Prostate gland (tissue), 2 donors: ENCODE measurements at regions not wholly inside any gene's neighbourhood (a gene's known extent, or its start where the extent isn't known, plus 50 kb on each side); places are given as distances from the start of the nearest gene placed in this dataset.

ENCODE experiments used
- DNase-seq: peaks from one replicate; pipeline ENCODE4 v3.0.0-alpha.2; 2019; ENCODE audit warnings: low spot score
- H3K27ac ChIP-seq, 2 donors: fragments of 200-600 bp; sonication (generic); 2 replicates each; pipeline ENCODE4 v1.5.1; 2017 to 2019
- H3K27me3 ChIP-seq: fragments of 200-600 bp; sonication (generic); replicated peaks from 2 replicates; pipeline ENCODE4 v1.5.1; 2019; ENCODE audit not compliant: insufficient read depth
- H3K36me3 ChIP-seq, 2 donors: fragments of 200-600 bp; sonication (generic); 1 replicate in 1 of 2; 2 replicates in 1 of 2; pipeline versions ENCODE4 v1.5.1 to v1.8.1; 2017 to 2019
- H3K4me1 ChIP-seq: fragments of 200-600 bp; sonication (generic); replicated peaks from 2 replicates; pipeline ENCODE4 v1.5.1; 2019
- H3K4me3 ChIP-seq, 2 donors: fragments of 200-600 bp; sonication (generic); 2 replicates each; pipeline ENCODE4 v1.5.1; 2017 to 2019
- H3K9me3 ChIP-seq: fragments of 200-600 bp; sonication (generic); 2 replicates; pipeline ENCODE4 v1.5.1; 2017
- CTCF ChIP-seq, 4 experiments: fragments of 200-600 bp in 2 of 4; fragments of 450-650 bp in 2 of 4; sonication (generic) in 2 of 4; IDR thresholded peaks; 1 replicate in 3 of 4; 2 replicates in 1 of 4; pipeline ENCODE4 v1.5.1; 2016 to 2019; ENCODE audit warnings: antibody characterized with exemption in 4 of 4, mild to moderate bottlenecking in 2 of 4, moderate library complexity in 2 of 4
- POLR2A ChIP-seq: fragments of 450-650 bp; IDR thresholded peaks from one replicate; pipeline ENCODE4 v1.6.1; 2016; ENCODE audit warnings: antibody characterized with exemption, mild to moderate bottlenecking
- POLR2AphosphoS5 ChIP-seq: sonication (generic); formaldehyde crosslinking; IDR thresholded peaks from one replicate; pipeline ENCODE4 v1.6.1; 2017; ENCODE audit warnings: antibody characterized with exemption
- WGBS: methylation state at CpG from one replicate; pipeline ENCODE4 v1.1.5; 2018; 5-methylcytosine and 5-hydroxymethylcytosine counted together
- intact Hi-C: fragments of 100-400 bp; cut with DNase I; formaldehyde crosslinking; loops from one replicate; pipeline ENCODE4 v1.14.2; 2022

GRCh38 chr7:25347360-25348066 lies 119.2 kb upstream of the NPVF start:
- Histone ChIP-seq H3K9me3 (no peaks in the 10 kb centered on the region), H3K27ac (no peak overlapping the region), H3K4me1 (no peaks in the 10 kb centered on the region), H3K36me3 (no peaks in the 10 kb centered on the region), H3K27me3 (no peaks in the 10 kb centered on the region), H3K4me3 (no peak overlapping the region)
- WGBS: 85% methylated on average over 4 of the region's 4 CpGs
- no peak for TF ChIP-seq POLR2A
- TF ChIP-seq POLR2AphosphoS5: no peak
- TF ChIP-seq CTCF (IDR thresholded peaks at IDR 0.05): no peak
- no peak for DNase-seq
- intact Hi-C loops: no loop called here

GRCh38 chr7:25348104-25348503 lies 119.8 kb upstream of the NPVF start:
- no peak for DNase-seq
- TF ChIP-seq CTCF (IDR thresholded peaks at IDR 0.05) (no peak), POLR2AphosphoS5 (no peak), POLR2A (no peak)
- no peaks in the 10 kb centered on the region for H3K4me1 ChIP-seq
- H3K4me3 ChIP-seq: no peak overlapping the region
- intact Hi-C loops: no loop called here
- H3K36me3 ChIP-seq: no peaks in the 10 kb centered on the region
- WGBS: 67% methylated on average over 3 of the region's 3 CpGs
- H3K9me3 ChIP-seq: no peaks in the 10 kb centered on the region
- no peak overlapping the region for H3K27ac ChIP-seq
- no peaks in the 10 kb centered on the region for H3K27me3 ChIP-seq

- intact Hi-C loops: no loop called here
- WGBS: 82% methylated on average over 6 of the region's 6 CpGs
- no peaks in the 10 kb centered on the region for H3K4me1 ChIP-seq
- H3K4me3 ChIP-seq: no peak overlapping the region
- no peak overlapping the region for H3K27ac ChIP-seq
- H3K36me3 ChIP-seq: no peaks in the 10 kb centered on the region
- no peaks in the 10 kb centered on the region for H3K27me3 ChIP-seq
- no peaks in the 10 kb centered on the region for H3K9me3 ChIP-seq
- no peak for DNase-seq
- TF ChIP-seq POLR2A: no peak
Observed at GRCh38 chr7:25349283-25350017, 121.2 kb upstream of the NPVF start.

GRCh38 chr7:25350041-25350440 lies 121.8 kb upstream of the NPVF start:
- Histone ChIP-seq H3K27ac (no peak overlapping the region), H3K9me3 (no peaks in the 10 kb centered on the region), H3K27me3 (no peaks in the 10 kb centered on the region), H3K4me1 (no peaks in the 10 kb centered on the region), H3K4me3 (no peak overlapping the region), H3K36me3 (no peaks in the 10 kb centered on the region)
- 75% methylated on average over 6 of the region's 6 CpGs for WGBS
- intact Hi-C loops: no loop called here
- no peak for DNase-seq
- no peak for TF ChIP-seq CTCF (IDR thresholded peaks at IDR 0.05)

GRCh38 chr7:25351761-25352160 lies 123.5 kb upstream of the NPVF start:
- Histone ChIP-seq H3K4me3 (no peak overlapping the region), H3K4me1 (no peaks in the 10 kb centered on the region), H3K27ac (no peak overlapping the region), H3K36me3 (no peaks in the 10 kb centered on the region), H3K9me3 (no peaks in the 10 kb centered on the region), H3K27me3 (no peaks in the 10 kb centered on the region)
- intact Hi-C loops: no loop called here
- 86% methylated on average over 4 of the region's 4 CpGs for WGBS
- no peak for TF ChIP-seq POLR2AphosphoS5
- no peak for TF ChIP-seq CTCF (IDR thresholded peaks at IDR 0.05)
- TF ChIP-seq POLR2A: no peak
- no peak for DNase-seq
